OCI-LY7 (cell line): ENCODE measurements at regions not wholly inside any gene's neighbourhood (a gene's known extent, or its start where the extent isn't known, plus 50 kb on each side); places are given as distances from the start of the nearest gene placed in this dataset.

Experiments
- EZH2phosphoT487 ChIP-seq: fragments of 200-600 bp; sonication (generic); IDR thresholded peaks from 2 replicates; pipeline ENCODE4 v1.6.1; 2018; ENCODE audit warnings: low read depth, borderline replicate concordance, mild to moderate bottlenecking, mixed run types, antibody characterized with exemption, low read length, moderate library complexity, mixed read lengths
- TF ChIP-seq, protein P1 (sequence below): fragments of 200-600 bp; sonication (generic); conservative IDR thresholded peaks from 2 replicates; pipeline ENCODE4 v1.5.1; 2014; ENCODE audit warnings: mild to moderate bottlenecking, antibody characterized with exemption, low read length, moderate library complexity, mixed read lengths

- TF ChIP-seq, protein P1, sequence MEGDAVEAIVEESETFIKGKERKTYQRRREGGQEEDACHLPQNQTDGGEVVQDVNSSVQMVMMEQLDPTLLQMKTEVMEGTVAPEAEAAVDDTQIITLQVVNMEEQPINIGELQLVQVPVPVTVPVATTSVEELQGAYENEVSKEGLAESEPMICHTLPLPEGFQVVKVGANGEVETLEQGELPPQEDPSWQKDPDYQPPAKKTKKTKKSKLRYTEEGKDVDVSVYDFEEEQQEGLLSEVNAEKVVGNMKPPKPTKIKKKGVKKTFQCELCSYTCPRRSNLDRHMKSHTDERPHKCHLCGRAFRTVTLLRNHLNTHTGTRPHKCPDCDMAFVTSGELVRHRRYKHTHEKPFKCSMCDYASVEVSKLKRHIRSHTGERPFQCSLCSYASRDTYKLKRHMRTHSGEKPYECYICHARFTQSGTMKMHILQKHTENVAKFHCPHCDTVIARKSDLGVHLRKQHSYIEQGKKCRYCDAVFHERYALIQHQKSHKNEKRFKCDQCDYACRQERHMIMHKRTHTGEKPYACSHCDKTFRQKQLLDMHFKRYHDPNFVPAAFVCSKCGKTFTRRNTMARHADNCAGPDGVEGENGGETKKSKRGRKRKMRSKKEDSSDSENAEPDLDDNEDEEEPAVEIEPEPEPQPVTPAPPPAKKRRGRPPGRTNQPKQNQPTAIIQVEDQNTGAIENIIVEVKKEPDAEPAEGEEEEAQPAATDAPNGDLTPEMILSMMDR = no peak
- TF ChIP-seq EZH2phosphoT487 = no peak
Measured at GRCh38 chr10:111137007-111137406, 60.2 kb downstream of the ADRA2A start.
